ENCODE measurements at regions not wholly inside any gene's neighbourhood (a gene's known extent, or its start where the extent isn't known, plus 50 kb on each side); places are given as distances from the start of the nearest gene placed in this dataset.
"Not testable (repeated sequence)": the region's sequence is repeated elsewhere in the genome, so short reads cannot be mapped to it uniquely, and the experiment has no call there.

DNA sequence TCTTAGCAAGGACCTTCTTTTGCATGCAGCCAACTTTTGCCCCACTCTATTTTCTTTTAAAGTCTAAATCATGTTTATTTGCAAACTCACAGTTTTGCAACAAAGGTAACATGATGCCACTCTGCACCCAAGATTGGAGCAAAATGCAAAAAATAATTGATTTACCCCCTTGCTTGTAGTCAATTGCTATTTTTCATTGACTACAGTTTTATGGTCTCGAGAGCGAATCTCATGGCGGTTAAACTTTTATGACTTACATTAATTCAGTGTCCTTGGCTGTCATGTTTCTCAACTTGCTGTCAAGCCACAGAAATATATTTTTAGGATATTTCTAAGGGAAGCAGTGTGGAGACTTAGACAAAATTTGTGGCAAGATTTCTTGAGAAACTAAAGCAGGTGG, 110.0 kb upstream of the JCAD start:
- DNase-seq, result no peak

DNA sequence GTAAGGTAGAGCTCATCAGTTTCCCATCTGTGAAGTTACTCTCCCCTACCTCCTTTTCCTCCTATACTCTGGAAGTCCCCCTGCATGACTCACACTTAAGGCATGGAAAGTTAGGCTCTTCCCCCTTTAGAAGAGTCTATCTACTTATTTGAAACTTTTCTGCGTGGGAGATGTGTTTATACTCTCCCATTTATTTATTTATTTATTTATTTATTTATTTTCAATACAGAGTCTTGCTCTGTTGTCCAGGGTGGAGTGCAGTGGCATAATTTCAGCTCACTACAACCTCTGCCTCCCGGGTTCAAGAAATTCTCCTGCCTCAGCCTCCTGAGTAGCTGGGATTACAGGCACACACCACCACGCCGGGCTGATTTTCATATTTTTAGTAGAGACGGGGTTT, 107.5 kb upstream of the JCAD start:
- DNase-seq, result no peak

DNA sequence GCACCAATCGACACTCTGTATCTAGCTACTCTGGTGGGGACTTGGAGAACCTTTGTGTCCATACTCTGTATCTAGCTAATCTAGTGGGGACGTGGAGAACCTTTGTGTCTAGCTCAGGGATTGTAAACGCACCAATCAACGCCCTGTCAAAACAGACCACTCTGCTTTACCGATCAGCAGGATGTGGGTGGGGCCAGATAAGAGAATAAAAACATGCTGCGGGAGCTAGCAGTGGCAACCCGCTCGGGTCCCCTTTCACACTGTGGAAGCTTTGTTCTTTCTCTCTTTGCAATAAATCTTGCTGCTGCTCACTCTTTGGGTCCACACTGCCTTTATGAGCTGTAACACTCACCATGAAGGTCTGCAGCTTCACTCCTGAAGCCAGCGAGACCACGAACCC, 104.0 kb upstream of the JCAD start:
- DNase-seq, result not testable (repeated sequence)

- DNase-seq, result not testable (repeated sequence)
Measured at GRCh38 chr10:30162796-30163195, 103.4 kb upstream of the JCAD start.

- DNase-seq, result no peak
Measured at GRCh38 chr10:30160271-30160982, 101.0 kb upstream of the JCAD start.

DNA sequence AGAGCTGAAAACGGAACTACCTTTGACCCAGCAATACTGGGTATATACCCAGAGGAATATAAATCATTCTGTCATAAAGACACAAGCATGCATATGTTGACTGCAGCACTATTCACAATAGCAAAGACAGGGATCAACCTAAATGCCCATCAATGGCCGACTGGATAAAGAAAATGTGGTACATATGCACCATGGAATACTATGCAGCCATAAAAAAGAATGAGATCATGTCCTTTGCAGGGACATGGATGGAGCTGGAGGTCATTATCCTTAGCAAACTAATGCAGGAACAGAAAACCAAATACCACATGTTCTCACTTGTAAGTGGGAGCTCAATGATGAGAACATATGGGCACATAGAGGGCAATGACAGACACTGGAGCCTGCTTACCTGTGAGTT, 100.2 kb upstream of the JCAD start:
- DNase-seq, result not testable (repeated sequence)

GRCh38 chr10:30158325-30158960, 99.1 kb upstream of the JCAD start:
- no peak for DNase-seq

- no peak for DNase-seq
Measured at GRCh38 chr10:30155401-30155800, 96.0 kb upstream of the JCAD start.

DNA sequence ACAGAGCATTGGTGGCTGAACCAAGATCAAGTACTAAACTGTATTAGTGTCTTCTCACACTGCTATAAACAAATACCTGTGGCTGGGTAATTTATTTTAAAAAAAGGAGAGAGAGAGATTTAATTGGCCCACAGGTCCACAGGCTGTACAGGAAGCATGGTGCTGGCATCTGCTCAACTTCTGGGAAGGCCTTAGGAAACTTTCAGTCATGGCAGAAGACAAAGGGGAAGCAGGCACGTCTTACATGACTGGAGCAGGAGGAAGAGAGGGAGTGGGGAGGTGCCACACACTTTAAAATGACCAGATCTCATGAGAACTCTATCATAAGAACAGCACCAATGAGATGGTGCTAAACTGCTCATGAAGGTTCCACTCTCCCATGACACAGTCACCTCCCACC, 95.2 kb upstream of the JCAD start:
- DNase-seq, result no peak

DNA sequence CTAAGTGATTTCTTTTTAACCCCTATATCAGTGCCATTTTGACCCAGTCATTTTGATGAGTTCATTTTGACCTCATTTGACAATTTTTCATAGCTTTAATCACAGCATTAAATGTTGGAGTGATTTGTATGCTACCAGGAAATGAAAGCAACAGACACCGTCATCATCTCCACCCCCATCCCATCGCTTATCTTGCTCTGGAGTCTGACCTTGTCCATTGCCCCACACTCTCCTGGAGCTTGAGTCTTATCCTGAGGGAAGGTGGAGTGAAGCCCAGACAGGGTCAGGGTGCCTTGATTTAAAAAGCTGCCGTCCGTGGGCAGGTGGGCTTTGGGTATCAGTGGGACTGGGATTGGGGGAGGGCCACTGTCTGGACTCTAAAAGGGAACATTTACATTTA, 94.7 kb upstream of the JCAD start:
- no peak for DNase-seq

GRCh38 chr10:30151581-30152389, 92.4 kb upstream of the JCAD start:
- peak; percentile 41 for DNase-seq

DNA sequence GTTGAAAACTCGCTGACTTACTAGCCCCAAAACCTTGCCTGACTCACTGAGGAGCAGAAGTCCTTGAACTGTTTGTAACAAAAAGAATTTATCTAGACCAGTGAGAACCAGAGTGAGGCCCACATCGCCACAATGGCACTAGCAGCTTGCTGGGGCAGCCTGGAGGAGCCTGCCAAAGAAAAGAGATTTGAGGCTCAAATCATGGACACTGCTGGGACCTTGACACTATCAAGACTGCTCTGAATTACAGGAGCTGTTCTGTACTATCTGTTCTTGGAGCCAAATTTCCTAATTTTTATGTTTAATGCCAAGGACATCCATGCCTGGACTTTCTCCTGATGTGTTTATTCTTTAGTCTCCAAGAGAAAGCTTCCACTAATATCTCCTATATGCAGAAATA, 82.0 kb upstream of the JCAD start:
- DNase-seq, result no peak

- no peak for DNase-seq
Measured at GRCh38 chr10:30134171-30134945, 75.0 kb upstream of the JCAD start.

DNA sequence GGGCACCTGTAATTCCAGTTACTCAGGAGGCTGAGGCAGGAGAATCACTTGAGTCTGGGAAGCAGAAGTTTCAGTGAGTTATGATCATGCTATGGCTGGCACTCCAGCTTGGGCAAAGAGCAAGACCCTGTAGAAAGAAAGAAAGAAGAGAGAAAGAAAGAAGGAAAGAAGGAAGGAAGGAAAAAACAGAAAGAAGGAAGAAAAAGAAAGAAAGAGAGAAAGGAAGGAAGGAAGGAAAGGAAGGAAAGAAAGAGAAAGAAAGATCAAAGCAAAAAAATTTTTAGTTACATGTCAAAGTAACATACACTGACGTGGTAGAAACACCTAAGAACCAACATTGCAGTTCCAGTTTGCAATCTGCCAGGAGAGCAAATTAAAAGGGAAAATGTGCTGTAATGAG, 73.8 kb upstream of the JCAD start:
- no peak for DNase-seq

DNA sequence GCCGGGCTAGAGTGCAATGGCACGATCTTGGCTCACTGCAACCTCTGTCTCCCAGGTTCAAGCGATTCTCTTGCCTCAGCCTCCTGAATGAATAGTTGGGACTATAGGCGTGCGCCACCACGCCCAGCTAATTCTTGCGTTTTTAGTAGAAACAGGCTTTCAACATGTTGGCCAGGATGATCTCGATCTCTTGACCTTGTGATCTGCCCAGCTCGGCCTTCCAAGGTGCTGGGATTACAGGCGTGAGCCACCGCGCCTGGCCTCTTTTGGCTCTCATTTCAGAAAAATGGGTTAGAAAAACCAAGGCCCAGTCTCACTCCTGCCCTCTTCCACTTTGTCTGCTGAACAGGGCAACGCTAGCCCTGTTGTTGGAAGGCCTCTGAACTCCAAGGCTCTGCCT, 72.0 kb upstream of the JCAD start:
- DNase-seq, result not testable (repeated sequence)

DNA sequence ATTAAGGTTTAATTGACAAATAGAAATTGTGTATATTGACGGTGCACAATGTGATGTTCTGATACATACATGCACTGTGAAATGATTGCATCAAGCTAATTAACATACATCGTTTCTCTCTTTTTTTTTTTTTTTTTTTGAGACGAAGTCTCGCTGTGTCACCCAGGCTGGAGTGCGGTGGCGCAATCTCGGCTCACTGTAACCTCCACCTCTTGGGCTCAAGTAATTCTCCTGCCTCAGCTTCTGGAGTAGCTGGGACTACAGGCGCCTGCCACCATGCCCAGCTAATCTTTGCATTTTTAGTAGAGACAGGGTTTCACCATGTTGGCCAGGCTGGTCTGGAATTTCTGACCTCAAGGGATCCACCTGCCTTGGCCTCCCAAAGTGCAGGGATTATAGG, 69.9 kb upstream of the JCAD start:
- not testable (repeated sequence) for DNase-seq

DNA sequence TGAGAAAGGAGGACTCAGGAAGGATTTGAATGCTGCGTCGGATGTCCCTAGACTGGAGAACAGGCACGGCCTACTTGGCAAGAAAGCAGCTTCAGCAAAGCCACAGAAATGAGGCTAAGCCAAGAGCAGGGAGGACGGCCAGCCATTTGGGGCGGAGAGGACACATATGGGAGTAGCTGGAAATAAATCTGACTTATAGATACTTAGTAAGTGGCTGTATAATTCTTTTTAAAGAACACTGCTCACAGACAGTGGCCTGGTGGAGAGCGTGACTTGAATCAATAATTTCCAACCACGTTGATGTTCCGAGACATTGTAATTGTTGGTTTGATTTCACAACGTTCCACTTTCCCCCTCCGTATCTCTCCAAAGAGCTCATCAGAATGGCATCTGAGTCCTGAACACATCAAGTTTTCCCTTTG, 67.7 kb upstream of the JCAD start:
- no peak for DNase-seq

- no peak for DNase-seq
Measured at GRCh38 chr10:30125496-30125895, 66.1 kb upstream of the JCAD start.

DNA sequence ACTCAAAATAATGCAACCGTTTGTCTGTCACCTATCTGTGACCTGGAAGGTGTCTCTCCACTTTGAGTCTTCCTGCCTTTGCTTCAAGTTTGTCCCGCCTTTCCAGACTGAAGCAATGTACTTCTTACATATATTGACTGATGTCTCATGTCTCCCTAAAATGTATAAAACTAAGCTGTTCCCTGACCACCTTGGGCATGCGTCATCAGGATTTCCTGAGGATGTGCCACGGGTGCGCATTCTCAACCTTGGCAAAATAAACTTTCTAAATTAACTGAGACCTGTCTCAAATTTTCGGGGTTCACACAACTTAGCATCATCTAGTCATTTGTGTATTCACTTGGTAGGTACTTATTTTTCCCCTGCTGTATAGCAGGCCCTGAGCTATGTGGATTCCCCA, 65.3 kb upstream of the JCAD start:
- no peak for DNase-seq

DNA sequence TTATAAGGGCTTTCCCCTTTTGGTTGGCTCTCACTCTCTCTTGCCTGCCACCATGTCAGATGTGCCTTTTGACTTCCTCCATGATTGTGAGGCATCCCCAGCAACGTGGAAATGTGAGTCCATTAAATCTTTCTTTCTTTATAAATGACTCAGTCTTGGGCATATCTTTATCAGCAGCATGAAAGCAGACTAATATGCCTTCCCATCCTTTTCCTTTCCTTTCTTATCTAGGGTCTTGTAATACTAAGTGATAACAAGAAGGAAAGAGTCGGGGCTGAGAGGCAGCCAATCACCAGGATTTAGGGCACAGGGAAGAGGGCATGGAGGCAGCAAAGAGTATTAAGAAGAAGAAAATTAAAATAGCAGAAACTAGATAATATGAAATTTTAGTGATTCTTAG, 62.0 kb upstream of the JCAD start:
- no peak for DNase-seq

DNA sequence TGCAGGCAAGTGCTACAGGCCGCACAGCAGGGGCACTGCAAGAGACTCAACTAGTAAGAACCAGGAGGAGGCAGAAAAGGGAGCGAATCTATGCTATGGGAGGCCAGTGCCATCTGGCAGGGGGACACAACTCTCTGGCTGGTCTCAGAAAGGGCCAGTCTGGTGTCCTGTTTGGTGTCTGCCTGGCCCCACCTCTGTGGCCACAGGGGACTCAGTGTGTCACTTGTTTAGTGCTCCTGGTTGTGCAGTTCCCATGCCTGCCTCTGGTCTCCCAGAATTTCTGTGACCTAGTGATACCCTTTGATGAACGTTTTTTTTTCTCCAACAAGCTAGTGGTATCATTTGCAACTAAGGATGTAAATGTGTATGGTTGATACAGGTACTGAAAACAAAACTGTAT, 59.2 kb upstream of the JCAD start:
- no peak for DNase-seq

GRCh38 chr10:30117812-30118501, 58.6 kb upstream of the JCAD start:
- DNase-seq, result no peak

Measured in T1000 (cell line).